NCI-H1694 (cell line): ENCODE measurements at regions not wholly inside any gene's neighbourhood (a gene's known extent, or its start where the extent isn't known, plus 50 kb on each side); places are given as distances from the start of the nearest gene placed in this dataset.
A peak's percentile ranks its signal among the peaks of the same experiment; 100 is the strongest.

ENCODE experiments used
- DNase-seq: peaks from one replicate; lab custom pipeline; 2025; lab: John Stamatoyannopoulos, UW

- DNase-seq: no peak
Observed at GRCh38 chr6:41471064-41471895, 74.9 kb upstream of the FOXP4 start.

GRCh38 chr6:41474213-41474933, 71.8 kb upstream of the FOXP4 start:
- DNase-seq: no peak

- no peak for DNase-seq
Observed at GRCh38 chr6:41475164-41475563, 71.0 kb upstream of the FOXP4 start.

GRCh38 chr6:41475737-41476357, 70.3 kb upstream of the FOXP4 start:
- no peak for DNase-seq

GRCh38 chr6:41476401-41476800, 69.8 kb upstream of the FOXP4 start:
- DNase-seq: no peak

- no peak for DNase-seq
Observed at GRCh38 chr6:41477572-41477971, 68.6 kb upstream of the FOXP4 start.

GRCh38 chr6:41483943-41484342, 62.2 kb upstream of the FOXP4 start:
- no peak for DNase-seq

- no peak for DNase-seq
Observed at GRCh38 chr6:41487860-41488432, 58.2 kb upstream of the FOXP4 start.

- no peak for DNase-seq
Observed at GRCh38 chr6:41488433-41489119, 57.6 kb upstream of the FOXP4 start.

- DNase-seq: no peak
Observed at GRCh38 chr6:41489120-41489851, 56.9 kb upstream of the FOXP4 start.

GRCh38 chr6:41492261-41492891, 53.8 kb upstream of the FOXP4 start:
- DNase-seq: peak; percentile 23

- DNase-seq: no peak
Observed at GRCh38 chr6:41494212-41495110, 51.7 kb upstream of the FOXP4 start.
